ENCODE measurements at regions not wholly inside any gene's neighbourhood (a gene's known extent, or its start where the extent isn't known, plus 50 kb on each side); places are given as distances from the start of the nearest gene placed in this dataset.
"Not testable (repeated sequence)": the region's sequence is repeated elsewhere in the genome, so short reads cannot be mapped to it uniquely, and the experiment has no call there.

DNA sequence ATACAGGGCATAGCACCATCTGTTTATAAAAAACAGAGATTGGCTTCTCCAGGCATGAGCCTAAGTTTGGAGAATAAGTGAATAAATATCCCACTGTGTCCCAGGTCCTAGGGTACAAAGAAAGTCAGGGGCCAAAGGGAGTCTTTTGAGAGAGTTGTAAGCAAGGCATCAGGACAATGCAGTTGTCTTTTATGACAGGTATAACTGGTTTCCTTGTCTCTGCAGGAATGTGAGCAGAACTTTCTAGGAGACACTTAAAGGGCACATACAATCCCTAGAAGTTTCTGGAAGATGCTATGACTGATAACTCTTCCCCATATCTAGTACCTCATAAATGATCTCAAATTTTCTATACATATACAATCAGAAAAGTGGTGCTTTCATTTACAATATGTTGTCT, 245.6 kb upstream of the RGMB start:
- H3K4me3 ChIP-seq (ENCODE audit: insufficient read depth, low read depth, low read length): no peak overlapping the region

DNA sequence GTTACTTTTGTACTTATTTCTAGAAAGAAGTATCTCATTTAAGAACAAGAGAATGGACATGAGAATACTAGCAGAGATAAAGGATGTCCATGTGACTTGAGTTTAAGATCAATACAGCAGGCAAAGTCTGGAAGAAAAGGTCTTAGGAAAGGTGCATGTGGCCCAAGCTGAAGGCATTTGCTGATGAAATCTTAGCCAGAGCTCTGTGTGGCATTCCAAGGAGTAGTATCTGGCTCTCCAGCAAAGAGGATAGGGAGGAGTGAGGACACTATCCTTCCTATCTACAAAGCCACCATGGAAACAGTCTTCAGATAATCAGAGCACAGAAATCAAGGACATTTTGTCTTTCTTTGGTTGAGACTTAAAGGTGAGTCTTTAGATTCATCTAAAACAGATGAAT, 244.1 kb upstream of the RGMB start:
- H3K36me3 ChIP-seq (replicated peaks; ENCODE audit: control insufficient read depth, insufficient read depth, low read length): no peaks in the 10 kb centered on the region
- H3K4me3 ChIP-seq (ENCODE audit: insufficient read depth, low read depth, low read length): no peak overlapping the region
- no peak for DNase-seq
- H3K27me3 ChIP-seq (ENCODE audit: control insufficient read depth, insufficient read depth, low read length): no peaks in the 10 kb centered on the region

More for the DNA sequence above, 245.6 kb upstream of the RGMB start:
- Histone ChIP-seq H3K27me3 (ENCODE audit: control insufficient read depth, insufficient read depth, low read length) (no peaks in the 10 kb centered on the region), H3K36me3 (replicated peaks; ENCODE audit: control insufficient read depth, insufficient read depth, low read length) (no peaks in the 10 kb centered on the region)
- no peak for DNase-seq

DNA sequence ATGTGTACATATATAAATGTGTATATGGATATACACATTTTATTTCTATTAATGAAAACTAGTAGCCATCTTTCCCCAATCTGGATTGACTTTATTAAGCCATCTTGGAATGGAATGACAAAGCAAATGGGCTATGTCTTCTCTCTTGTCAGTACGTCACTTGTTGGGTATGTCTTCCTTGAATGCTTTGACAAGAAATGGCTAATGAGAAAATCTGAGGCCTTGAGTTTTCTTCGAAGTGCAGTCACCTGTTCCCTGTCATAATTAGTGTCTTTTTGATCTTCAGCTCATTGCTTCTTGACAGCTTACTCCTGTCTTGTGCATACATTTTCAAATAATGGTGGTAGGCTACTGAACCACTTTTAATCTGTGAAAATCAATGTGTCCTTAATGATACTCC, 243.2 kb upstream of the RGMB start:
- Histone ChIP-seq H3K36me3 (replicated peaks; ENCODE audit: control insufficient read depth, insufficient read depth, low read length) (no peaks in the 10 kb centered on the region), H3K27me3 (ENCODE audit: control insufficient read depth, insufficient read depth, low read length) (no peaks in the 10 kb centered on the region), H3K4me3 (ENCODE audit: insufficient read depth, low read depth, low read length) (no peak overlapping the region)
- DNase-seq: no peak

DNA sequence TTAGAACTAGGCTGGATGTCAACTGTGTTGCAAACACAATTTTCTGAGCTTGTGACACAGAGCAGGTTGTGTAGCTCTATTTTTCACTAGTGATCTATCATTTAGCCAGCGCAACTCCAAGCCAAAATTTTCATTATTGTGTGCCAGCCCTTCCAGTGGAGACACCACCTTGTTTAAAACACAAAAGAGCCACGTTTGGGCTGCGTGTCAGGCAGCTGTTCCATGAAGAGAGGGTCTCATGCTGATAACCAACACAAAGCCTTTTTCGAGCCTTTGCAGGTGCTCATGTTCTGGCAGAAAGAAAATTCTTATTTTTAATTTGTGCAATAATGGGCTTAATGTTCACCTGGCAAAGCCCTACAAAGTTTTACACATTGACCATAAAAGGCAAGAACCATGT, 237.6 kb upstream of the RGMB start:
- H3K4me3 ChIP-seq (ENCODE audit: insufficient read depth, low read depth, low read length): no peak overlapping the region
- H3K27me3 ChIP-seq (ENCODE audit: control insufficient read depth, insufficient read depth, low read length): no peaks in the 10 kb centered on the region
- H3K36me3 ChIP-seq (replicated peaks; ENCODE audit: control insufficient read depth, insufficient read depth, low read length): no peaks in the 10 kb centered on the region
- no peak for DNase-seq

DNA sequence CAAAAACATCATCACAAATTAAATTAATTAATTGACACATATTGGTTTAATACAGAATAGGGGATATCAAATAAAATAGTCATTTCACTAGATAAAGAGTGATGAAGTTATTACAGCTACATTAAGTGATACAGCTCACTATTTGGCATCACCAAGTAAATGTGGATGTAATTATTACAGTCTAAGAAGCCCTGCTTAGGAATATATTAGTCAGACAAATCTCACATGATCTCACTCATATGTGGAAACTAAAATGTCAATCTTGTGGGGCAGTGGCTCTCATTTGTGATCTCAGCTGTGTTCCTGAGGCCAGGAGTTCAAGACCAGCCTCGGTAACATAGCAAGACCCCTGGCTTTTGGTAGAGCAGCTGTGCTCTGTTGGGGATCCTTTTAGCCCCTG, 233.4 kb upstream of the RGMB start:
- no peak for DNase-seq
- Histone ChIP-seq H3K27me3 (ENCODE audit: control insufficient read depth, insufficient read depth, low read length) (no peaks in the 10 kb centered on the region), H3K4me3 (ENCODE audit: insufficient read depth, low read depth, low read length) (no peak overlapping the region), H3K36me3 (replicated peaks; ENCODE audit: control insufficient read depth, insufficient read depth, low read length) (no peaks in the 10 kb centered on the region)

- no peak overlapping the region for H3K4me3 ChIP-seq (ENCODE audit: insufficient read depth, low read depth, low read length)
- no peaks in the 10 kb centered on the region for H3K27me3 ChIP-seq (ENCODE audit: control insufficient read depth, insufficient read depth, low read length)
- DNase-seq: no peak
- no peaks in the 10 kb centered on the region for H3K36me3 ChIP-seq (replicated peaks; ENCODE audit: control insufficient read depth, insufficient read depth, low read length)
Observed at GRCh38 chr5:98541641-98542040, 231.8 kb upstream of the RGMB start.

DNA sequence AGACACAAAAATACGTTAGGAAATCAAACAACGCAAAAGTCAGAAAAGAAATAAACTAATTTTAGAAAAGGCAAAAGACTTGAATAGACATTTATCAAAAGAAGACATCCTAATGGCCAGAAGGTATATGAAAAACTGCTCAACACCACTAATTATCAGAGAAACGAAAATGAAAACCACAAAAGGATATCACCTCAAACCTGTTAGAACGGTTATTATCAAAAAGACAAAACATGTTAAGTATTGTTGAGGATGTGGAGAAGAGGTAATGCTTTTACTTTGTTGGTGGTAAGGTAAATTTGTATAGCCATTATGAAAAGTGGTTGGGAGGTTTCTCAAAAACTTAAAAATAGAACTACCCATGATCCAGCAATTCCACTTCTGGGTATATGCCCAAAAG, 230.0 kb upstream of the RGMB start:
- DNase-seq: no peak
- no peaks in the 10 kb centered on the region for H3K27me3 ChIP-seq (ENCODE audit: control insufficient read depth, insufficient read depth, low read length)
- H3K36me3 ChIP-seq (replicated peaks; ENCODE audit: control insufficient read depth, insufficient read depth, low read length): no peaks in the 10 kb centered on the region
- no peak overlapping the region for H3K4me3 ChIP-seq (ENCODE audit: insufficient read depth, low read depth, low read length)

DNA sequence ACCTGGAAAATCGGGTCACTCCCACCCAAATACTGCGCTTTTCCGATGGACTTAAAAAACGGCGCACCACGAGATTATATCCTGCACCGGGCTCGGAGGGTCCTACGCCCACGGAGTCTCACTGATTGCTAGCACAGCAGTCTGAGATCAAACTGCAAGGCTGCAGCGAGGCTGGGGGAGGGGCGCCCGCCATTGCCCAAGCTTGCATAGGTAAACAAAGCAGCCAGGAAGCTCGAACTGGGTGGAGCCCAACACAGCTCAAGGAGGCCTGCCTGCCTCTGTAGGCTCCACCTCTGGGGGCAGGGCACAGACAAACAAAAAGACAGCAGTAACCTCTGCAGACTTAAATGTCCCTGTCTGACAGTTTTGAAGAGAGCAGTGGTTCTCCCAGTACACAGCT, 226.5 kb upstream of the RGMB start:
- not testable (repeated sequence) for H3K27me3 ChIP-seq (ENCODE audit: control insufficient read depth, insufficient read depth, low read length); DNase-seq; H3K4me3 ChIP-seq (ENCODE audit: insufficient read depth, low read depth, low read length); H3K36me3 ChIP-seq (replicated peaks; ENCODE audit: control insufficient read depth, insufficient read depth, low read length)

DNA sequence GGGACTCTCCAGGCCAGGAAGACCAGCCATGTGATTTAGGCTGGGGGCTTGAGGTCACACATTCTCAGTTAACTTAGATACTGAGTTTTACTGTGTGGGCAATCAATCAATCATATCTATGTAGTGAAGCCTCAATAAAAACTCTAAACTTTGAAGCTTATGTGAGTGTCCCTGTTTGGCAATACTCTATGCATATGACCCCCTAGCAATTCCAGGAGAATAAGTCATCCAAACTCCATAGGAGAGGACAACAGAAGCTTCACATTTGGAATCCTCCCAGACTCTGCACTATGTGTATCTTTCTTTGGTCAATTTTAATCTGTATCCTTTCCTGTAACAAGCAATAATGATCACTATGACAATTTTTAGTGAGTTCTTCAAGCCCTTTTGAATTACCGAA, 216.8 kb upstream of the RGMB start:
- Histone ChIP-seq H3K27me3 (ENCODE audit: control insufficient read depth, insufficient read depth, low read length) (no peaks in the 10 kb centered on the region), H3K4me3 (ENCODE audit: insufficient read depth, low read depth, low read length) (no peak overlapping the region), H3K36me3 (replicated peaks; ENCODE audit: control insufficient read depth, insufficient read depth, low read length) (no peaks in the 10 kb centered on the region)
- no peak for DNase-seq

- Histone ChIP-seq H3K27me3 (ENCODE audit: control insufficient read depth, insufficient read depth, low read length) (no peaks in the 10 kb centered on the region), H3K4me3 (ENCODE audit: insufficient read depth, low read depth, low read length) (no peak overlapping the region), H3K36me3 (replicated peaks; ENCODE audit: control insufficient read depth, insufficient read depth, low read length) (no peaks in the 10 kb centered on the region)
- no peak for DNase-seq
Observed at GRCh38 chr5:98557916-98558315, 215.5 kb upstream of the RGMB start.

DNA sequence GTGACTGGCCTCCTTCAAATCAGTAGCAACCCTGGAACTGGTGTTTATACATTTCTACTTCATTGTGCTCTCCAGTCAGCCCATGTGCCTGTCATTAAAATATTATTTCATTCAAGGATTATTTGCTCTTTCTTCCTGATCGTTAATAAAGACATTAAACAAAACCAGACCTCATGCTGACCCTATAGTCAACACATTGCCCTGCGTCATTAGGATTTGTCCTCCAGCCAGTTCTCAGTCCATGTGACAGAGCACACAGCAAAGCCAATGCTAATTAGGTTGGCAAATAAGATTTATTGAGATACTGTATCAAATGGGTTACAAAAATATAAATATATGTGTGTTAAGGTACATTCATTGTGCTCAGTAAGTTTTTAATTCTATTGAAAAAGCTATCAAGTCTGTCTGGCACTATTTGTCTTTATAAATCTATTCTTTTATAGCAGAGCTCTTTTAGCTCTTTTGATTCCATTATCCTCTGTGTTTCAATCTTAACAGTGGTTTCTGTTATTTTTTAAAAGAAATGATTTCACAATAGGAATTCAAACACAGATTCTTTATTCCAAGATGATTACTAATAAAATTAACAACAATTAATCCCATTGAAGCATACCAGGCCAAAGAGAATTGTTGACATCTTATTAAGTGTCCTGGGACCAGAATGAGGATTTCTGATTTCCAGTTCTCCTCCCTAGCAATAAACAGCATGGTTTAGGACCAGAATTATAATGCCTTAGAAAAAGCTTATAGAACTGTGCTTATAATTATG, 209.4 kb upstream of the RGMB start:
- Histone ChIP-seq H3K27me3 (ENCODE audit: control insufficient read depth, insufficient read depth, low read length) (no peaks in the 10 kb centered on the region), H3K36me3 (replicated peaks; ENCODE audit: control insufficient read depth, insufficient read depth, low read length) (no peaks in the 10 kb centered on the region), H3K4me3 (ENCODE audit: insufficient read depth, low read depth, low read length) (no peak overlapping the region)
- DNase-seq: no peak

- Histone ChIP-seq H3K4me3 (ENCODE audit: insufficient read depth, low read depth, low read length) (no peak overlapping the region), H3K36me3 (replicated peaks; ENCODE audit: control insufficient read depth, insufficient read depth, low read length) (no peaks in the 10 kb centered on the region), H3K27me3 (ENCODE audit: control insufficient read depth, insufficient read depth, low read length) (no peaks in the 10 kb centered on the region)
- DNase-seq: no peak
Observed at GRCh38 chr5:98564836-98565235, 208.6 kb upstream of the RGMB start.

DNA sequence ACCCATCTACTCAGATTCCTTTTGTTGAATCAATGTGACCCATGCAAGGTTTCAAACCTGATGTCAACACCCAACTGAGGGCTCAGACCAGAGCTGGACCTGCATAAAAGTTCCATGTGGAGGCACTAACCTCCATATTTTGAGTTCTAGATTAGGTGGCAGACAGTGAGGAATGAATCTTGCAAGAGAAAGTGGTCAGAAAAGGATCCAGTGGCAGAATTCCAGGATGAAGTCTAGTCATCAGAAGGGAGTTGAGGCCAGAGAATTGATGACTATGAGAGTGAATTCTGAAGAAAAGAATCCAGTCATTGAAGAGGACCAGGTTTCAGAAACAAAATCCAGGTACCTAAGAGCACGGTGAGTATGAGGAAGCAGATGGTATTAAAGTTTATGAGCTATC, 205.1 kb upstream of the RGMB start:
- DNase-seq: no peak
- Histone ChIP-seq H3K4me3 (ENCODE audit: insufficient read depth, low read depth, low read length) (no peak overlapping the region), H3K27me3 (ENCODE audit: control insufficient read depth, insufficient read depth, low read length) (no peaks in the 10 kb centered on the region), H3K36me3 (replicated peaks; ENCODE audit: control insufficient read depth, insufficient read depth, low read length) (no peaks in the 10 kb centered on the region)

- H3K4me3 ChIP-seq (ENCODE audit: insufficient read depth, low read depth, low read length): no peak overlapping the region
- H3K36me3 ChIP-seq (replicated peaks; ENCODE audit: control insufficient read depth, insufficient read depth, low read length): no peaks in the 10 kb centered on the region
- no peaks in the 10 kb centered on the region for H3K27me3 ChIP-seq (ENCODE audit: control insufficient read depth, insufficient read depth, low read length)
- no peak for DNase-seq
Observed at GRCh38 chr5:98569288-98569687, 204.2 kb upstream of the RGMB start.

DNA sequence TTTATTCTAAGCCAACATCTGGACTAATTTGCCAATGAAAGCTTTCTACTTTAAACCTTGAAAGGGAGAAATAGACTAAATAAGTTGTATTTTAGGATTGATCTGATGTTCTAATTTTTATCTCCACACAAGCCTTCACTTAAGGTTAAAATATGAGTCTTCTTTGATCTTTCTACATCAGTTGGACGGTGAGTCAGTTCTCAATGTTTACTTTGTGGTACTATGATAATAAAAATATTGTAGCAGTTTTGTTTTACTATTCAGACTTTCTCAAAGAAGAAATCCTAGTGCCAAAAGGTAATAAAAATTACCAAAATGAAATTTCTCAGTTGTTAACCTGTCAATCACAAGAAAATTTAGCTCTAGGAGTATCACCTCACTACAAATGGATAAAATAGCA, 203.5 kb upstream of the RGMB start:
- H3K36me3 ChIP-seq (replicated peaks; ENCODE audit: control insufficient read depth, insufficient read depth, low read length): no peaks in the 10 kb centered on the region
- no peak for DNase-seq
- no peak overlapping the region for H3K4me3 ChIP-seq (ENCODE audit: insufficient read depth, low read depth, low read length)
- no peaks in the 10 kb centered on the region for H3K27me3 ChIP-seq (ENCODE audit: control insufficient read depth, insufficient read depth, low read length)

- no peak for DNase-seq
- Histone ChIP-seq H3K36me3 (replicated peaks; ENCODE audit: control insufficient read depth, insufficient read depth, low read length) (no peaks in the 10 kb centered on the region), H3K27me3 (ENCODE audit: control insufficient read depth, insufficient read depth, low read length) (no peaks in the 10 kb centered on the region), H3K4me3 (ENCODE audit: insufficient read depth, low read depth, low read length) (no peak overlapping the region)
Observed at GRCh38 chr5:98570661-98571191, 202.7 kb upstream of the RGMB start.

Data from H7 (cell line).